ENCODE measurements at regions not wholly inside any gene's neighbourhood (a gene's known extent, or its start where the extent isn't known, plus 50 kb on each side); places are given as distances from the start of the nearest gene placed in this dataset.

GRCh38 chr3:176310641-176311040 is 886.6 kb downstream of the TBL1XR1 start:
- Histone ChIP-seq H3K9ac (no peak overlapping the region), H3K4me2 (ENCODE audit: low read length) (no peak overlapping the region), H3K4me1 (no peaks in the 10 kb centered on the region), H3K4me3 (ENCODE audit: low read depth, low read length) (no peak overlapping the region), H2AFZ (no peak overlapping the region), H3K9me3 (ENCODE audit: control insufficient read depth, low read length) (no peaks in the 10 kb centered on the region), H3K79me2 (no peaks in the 10 kb centered on the region), H3K27ac (no peak overlapping the region), H3K27me3 (ENCODE audit: control insufficient read depth, insufficient read depth, low read length) (no peaks in the 10 kb centered on the region), H3K36me3 (ENCODE audit: control insufficient read depth, insufficient read depth, low read length) (no peaks in the 10 kb centered on the region)
- TF ChIP-seq CTCF (IDR thresholded peaks at IDR 0.05), result no peak

- H2AFZ ChIP-seq, result no peak overlapping the region
- H3K4me1 ChIP-seq, result no peaks in the 10 kb centered on the region
- no peaks in the 10 kb centered on the region for H3K9me3 ChIP-seq (ENCODE audit: control insufficient read depth, low read length)
- H3K36me3 ChIP-seq (ENCODE audit: control insufficient read depth, insufficient read depth, low read length), result no peaks in the 10 kb centered on the region
- H3K79me2 ChIP-seq, result no peaks in the 10 kb centered on the region
- no peak overlapping the region for H3K9ac ChIP-seq
- H3K27me3 ChIP-seq (ENCODE audit: control insufficient read depth, insufficient read depth, low read length), result no peaks in the 10 kb centered on the region
- no peak for TF ChIP-seq CTCF (IDR thresholded peaks at IDR 0.05)
- no peak overlapping the region for H3K27ac ChIP-seq
- H3K4me2 ChIP-seq (ENCODE audit: low read length), result no peak overlapping the region
- no peak overlapping the region for H3K4me3 ChIP-seq (ENCODE audit: low read depth, low read length)
Observed at GRCh38 chr3:176302271-176302670, 895.0 kb downstream of the TBL1XR1 start.

GRCh38 chr3:176296066-176296597 is 901.1 kb downstream of the TBL1XR1 start:
- Histone ChIP-seq H2AFZ (no peak overlapping the region), H3K36me3 (ENCODE audit: control insufficient read depth, insufficient read depth, low read length) (no peaks in the 10 kb centered on the region), H3K27ac (no peak overlapping the region), H3K9me3 (ENCODE audit: control insufficient read depth, low read length) (no peaks in the 10 kb centered on the region), H3K4me1 (no peaks in the 10 kb centered on the region), H3K27me3 (ENCODE audit: control insufficient read depth, insufficient read depth, low read length) (no peaks in the 10 kb centered on the region), H3K4me2 (ENCODE audit: low read length) (no peak overlapping the region), H3K79me2 (no peaks in the 10 kb centered on the region), H3K9ac (no peak overlapping the region), H3K4me3 (ENCODE audit: low read depth, low read length) (no peak overlapping the region)
- TF ChIP-seq CTCF (IDR thresholded peaks at IDR 0.05), result no peak

- H2AFZ ChIP-seq, result no peak overlapping the region
- H3K9me3 ChIP-seq (ENCODE audit: control insufficient read depth, low read length), result no peaks in the 10 kb centered on the region
- no peak overlapping the region for H3K27ac ChIP-seq
- no peak overlapping the region for H3K4me3 ChIP-seq (ENCODE audit: low read depth, low read length)
- no peak for TF ChIP-seq CTCF (IDR thresholded peaks at IDR 0.05)
- no peaks in the 10 kb centered on the region for H3K79me2 ChIP-seq
- H3K36me3 ChIP-seq (ENCODE audit: control insufficient read depth, insufficient read depth, low read length), result no peaks in the 10 kb centered on the region
- H3K4me2 ChIP-seq (ENCODE audit: low read length), result no peak overlapping the region
- H3K9ac ChIP-seq, result no peak overlapping the region
- H3K27me3 ChIP-seq (ENCODE audit: control insufficient read depth, insufficient read depth, low read length), result no peaks in the 10 kb centered on the region
- no peaks in the 10 kb centered on the region for H3K4me1 ChIP-seq
Observed at GRCh38 chr3:176293276-176293675, 904.0 kb downstream of the TBL1XR1 start.

GRCh38 chr3:176286476-176287085 is 910.7 kb downstream of the TBL1XR1 start:
- H3K27me3 ChIP-seq (ENCODE audit: control insufficient read depth, insufficient read depth, low read length), result no peaks in the 10 kb centered on the region
- no peaks in the 10 kb centered on the region for H3K79me2 ChIP-seq
- TF ChIP-seq CTCF (IDR thresholded peaks at IDR 0.05), result no peak
- H3K36me3 ChIP-seq (ENCODE audit: control insufficient read depth, insufficient read depth, low read length), result no peaks in the 10 kb centered on the region
- H3K9me3 ChIP-seq (ENCODE audit: control insufficient read depth, low read length), result no peaks in the 10 kb centered on the region
- no peaks in the 10 kb centered on the region for H3K4me1 ChIP-seq
- H3K27ac ChIP-seq, result no peak overlapping the region
- H3K9ac ChIP-seq, result no peak overlapping the region
- H3K4me3 ChIP-seq (ENCODE audit: low read depth, low read length), result no peak overlapping the region
- H3K4me2 ChIP-seq (ENCODE audit: low read length), result no peak overlapping the region
- H2AFZ ChIP-seq, result no peak overlapping the region

Measured in parathyroid adenoma (tissue), 2 donors.